ENCODE measurements at regions not wholly inside any gene's neighbourhood (a gene's known extent, or its start where the extent isn't known, plus 50 kb on each side); places are given as distances from the start of the nearest gene placed in this dataset.

DNA sequence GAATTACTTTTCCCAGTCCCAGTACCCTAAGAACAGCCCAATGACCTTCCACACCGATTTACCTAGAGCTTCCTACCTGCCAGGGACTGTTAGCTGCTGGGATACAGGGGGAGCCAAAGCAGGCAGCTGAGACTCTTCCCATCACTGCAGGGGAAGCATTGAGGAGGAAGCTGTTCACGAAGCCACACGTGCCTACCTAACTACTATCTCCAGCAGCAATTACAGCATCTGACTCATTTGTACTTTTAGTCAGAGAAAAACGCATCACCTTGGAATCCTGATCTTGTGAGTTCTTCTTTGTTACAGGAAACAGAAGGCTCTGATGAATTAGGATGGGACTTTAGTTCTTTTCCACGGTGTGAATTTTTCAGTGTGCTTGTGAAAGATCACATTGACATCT is 113.7 kb upstream of the DHX40 start:
- TF ChIP-seq, protein P1, sequence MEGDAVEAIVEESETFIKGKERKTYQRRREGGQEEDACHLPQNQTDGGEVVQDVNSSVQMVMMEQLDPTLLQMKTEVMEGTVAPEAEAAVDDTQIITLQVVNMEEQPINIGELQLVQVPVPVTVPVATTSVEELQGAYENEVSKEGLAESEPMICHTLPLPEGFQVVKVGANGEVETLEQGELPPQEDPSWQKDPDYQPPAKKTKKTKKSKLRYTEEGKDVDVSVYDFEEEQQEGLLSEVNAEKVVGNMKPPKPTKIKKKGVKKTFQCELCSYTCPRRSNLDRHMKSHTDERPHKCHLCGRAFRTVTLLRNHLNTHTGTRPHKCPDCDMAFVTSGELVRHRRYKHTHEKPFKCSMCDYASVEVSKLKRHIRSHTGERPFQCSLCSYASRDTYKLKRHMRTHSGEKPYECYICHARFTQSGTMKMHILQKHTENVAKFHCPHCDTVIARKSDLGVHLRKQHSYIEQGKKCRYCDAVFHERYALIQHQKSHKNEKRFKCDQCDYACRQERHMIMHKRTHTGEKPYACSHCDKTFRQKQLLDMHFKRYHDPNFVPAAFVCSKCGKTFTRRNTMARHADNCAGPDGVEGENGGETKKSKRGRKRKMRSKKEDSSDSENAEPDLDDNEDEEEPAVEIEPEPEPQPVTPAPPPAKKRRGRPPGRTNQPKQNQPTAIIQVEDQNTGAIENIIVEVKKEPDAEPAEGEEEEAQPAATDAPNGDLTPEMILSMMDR (IDR thresholded peaks at IDR 0.05; ENCODE audit: insufficient read depth, low read length, missing control alignments) = no peak
- no peak overlapping the region for H3K4me3 ChIP-seq (ENCODE audit: low read depth, low read length)
- CTCF ChIA-PET = interaction anchor here (1.1 to 4.1 kb wide), 2 partner anchors 10 to 135 kb away, joined by 3 to 32 read pairs; no protein-coding TSS in a partner anchor
- DNase-seq (ENCODE audit: low read depth, low spot score) = no peak
- POLR2A ChIA-PET = interaction anchor here (0.7 kb wide), 1 partner anchor 184 kb away, joined by 3 read pairs; no protein-coding TSS in a partner anchor

DNA sequence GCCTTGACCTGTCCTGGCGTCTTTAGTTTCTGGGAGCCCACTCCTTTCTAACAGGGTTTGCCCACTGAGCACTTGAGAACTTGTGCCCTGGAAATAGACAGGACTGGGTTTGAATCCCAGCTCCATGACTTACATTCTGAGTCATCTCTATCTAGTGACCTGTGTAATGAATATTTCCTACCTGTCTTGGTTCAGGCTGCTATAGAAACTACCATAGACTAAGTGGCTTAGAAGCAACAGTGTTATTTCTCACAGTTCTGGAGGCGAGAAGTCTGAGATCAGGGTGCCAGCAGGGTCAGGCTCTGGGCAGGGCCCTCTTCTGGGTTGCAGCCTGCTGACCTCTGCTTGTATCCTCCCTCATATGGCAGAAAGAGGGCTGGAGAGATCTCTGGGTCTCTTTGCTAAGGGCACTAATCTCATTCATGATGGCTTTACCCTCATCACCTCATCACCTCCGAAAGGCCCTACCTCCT is 110.7 kb upstream of the DHX40 start:
- POLR2A ChIA-PET = no interaction called here
- CTCF ChIA-PET = interaction anchor here (1.4 to 4.1 kb wide), 2 partner anchors 13 to 144 kb away, joined by 6 to 32 read pairs; no protein-coding TSS in a partner anchor
- DNase-seq (ENCODE audit: low read depth, low spot score) = no peak
- no peak overlapping the region for H3K4me3 ChIP-seq (ENCODE audit: low read depth, low read length)
- TF ChIP-seq, protein P1 (IDR thresholded peaks at IDR 0.05; ENCODE audit: insufficient read depth, low read length, missing control alignments) = no peak

DNA sequence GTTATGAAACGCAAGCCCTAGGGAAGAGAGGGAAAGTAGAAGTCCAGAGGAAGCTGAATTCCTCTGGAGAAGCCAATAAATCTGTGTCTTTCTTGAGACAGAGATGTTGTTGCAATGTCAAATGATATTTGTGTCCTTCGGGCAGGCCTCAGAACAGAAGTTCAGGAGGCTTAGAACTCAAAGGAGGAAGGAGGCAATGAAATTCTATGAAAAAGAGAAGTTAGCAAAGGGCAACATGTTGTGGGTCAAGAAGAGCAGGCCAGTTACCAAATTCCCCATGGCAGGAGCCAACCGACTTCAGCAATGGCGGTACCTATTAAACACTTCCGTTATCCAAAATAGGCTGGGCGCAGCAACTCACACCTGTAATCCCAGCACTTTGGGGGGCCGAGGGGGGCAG is 109.0 kb upstream of the DHX40 start:
- no peak for DNase-seq (ENCODE audit: low read depth, low spot score)
- H3K4me3 ChIP-seq (ENCODE audit: low read depth, low read length) = no peak overlapping the region
- POLR2A ChIA-PET = no interaction called here
- CTCF ChIA-PET = interaction anchor here (2.2 kb wide), 1 partner anchor 12 kb away, joined by 7 read pairs; no protein-coding TSS in a partner anchor
- TF ChIP-seq, protein P1 (IDR thresholded peaks at IDR 0.05; ENCODE audit: insufficient read depth, low read length, missing control alignments) = no peak

DNA sequence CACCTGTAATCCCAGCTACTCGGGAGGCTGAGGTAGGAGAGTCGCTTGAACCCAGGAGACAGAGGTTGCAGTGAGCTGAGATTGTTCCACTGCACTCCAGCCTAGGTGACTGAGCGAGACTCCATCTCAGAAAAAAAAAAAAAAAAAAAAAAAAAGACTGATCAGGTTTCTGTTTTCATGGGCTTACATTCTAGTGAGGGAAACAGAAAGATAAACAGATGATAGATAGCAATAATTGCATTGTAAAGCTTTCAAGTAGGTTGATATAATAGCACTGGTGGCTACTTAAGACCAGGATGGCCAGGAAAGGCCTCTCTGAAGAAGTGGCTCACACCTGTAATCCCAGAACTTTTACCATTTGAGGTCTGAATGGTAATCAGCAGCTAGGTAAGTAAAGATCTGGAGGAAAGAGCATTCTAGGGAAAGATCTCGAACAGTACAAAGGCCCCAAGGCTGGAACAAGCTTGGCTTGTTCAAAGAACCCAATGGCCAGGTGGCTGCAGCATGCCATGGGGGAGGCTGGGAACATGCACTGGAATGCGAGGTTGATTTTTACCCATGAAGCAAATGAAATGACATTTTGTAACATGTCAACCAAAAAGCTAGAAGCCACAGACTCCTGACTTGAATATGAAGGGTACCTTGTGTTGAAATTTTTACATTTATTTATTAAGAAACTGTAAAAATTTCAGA is 108.3 kb upstream of the DHX40 start:
- TF ChIP-seq, protein P1 (IDR thresholded peaks at IDR 0.05; ENCODE audit: insufficient read depth, low read length, missing control alignments) = no peak
- CTCF ChIA-PET = interaction anchor here (1.2 to 2.2 kb wide), 3 partner anchors 13 to 66 kb away, joined by 3 to 12 read pairs (median 7); no protein-coding TSS in a partner anchor
- H3K4me3 ChIP-seq (ENCODE audit: low read depth, low read length) = no peak overlapping the region
- POLR2A ChIA-PET = no interaction called here
- no peak for DNase-seq (ENCODE audit: low read depth, low spot score)

DNA sequence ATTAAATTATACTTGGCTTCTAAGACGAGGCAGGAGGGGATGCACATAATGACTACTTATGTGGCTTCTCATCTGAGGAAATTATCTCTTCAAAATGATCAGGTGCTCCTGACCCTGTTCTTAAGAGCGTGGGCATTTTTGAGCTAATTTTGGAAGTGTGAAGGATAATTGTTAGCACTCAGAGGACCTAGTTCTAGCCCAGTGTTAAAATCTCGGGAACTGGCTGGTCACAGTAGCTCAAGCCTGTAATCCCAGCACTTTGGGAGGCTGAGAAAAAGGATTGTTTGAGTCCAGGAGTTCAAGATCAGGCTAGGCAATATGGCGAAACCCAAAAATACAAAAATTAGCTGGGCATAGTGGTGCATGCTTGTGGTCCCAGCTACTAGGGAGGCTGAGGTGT is 103.0 kb upstream of the DHX40 start:
- no peak for DNase-seq (ENCODE audit: low read depth, low spot score)
- TF ChIP-seq, protein P1 (IDR thresholded peaks at IDR 0.05; ENCODE audit: insufficient read depth, low read length, missing control alignments) = no peak
- POLR2A ChIA-PET = no interaction called here
- H3K4me3 ChIP-seq (ENCODE audit: low read depth, low read length) = no peak overlapping the region
- CTCF ChIA-PET = interaction anchor here (1.1 to 1.4 kb wide), 2 partner anchors 20 to 60 kb away, joined by 3 to 9 read pairs; no protein-coding TSS in a partner anchor

DNA sequence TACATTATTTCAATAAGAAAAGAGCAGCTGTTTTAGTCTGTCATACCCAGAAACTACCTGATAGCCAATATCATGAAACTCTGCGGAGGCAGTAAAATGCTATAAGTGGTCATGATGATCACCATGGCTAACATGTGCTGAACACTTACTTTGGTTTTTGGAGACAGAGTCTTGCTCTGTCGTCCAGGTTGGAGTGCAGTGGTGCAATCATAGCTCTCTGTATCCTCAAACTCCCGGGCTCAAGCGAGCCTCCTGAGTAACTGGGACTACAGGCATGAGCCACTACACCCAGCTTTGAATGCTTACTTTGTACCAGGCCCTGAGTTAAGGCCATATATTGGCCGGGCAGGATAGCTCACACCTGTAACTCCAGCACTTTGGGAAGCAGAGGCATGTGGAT is 101.2 kb upstream of the DHX40 start:
- TF ChIP-seq, protein P1 (IDR thresholded peaks at IDR 0.05; ENCODE audit: insufficient read depth, low read length, missing control alignments) = no peak
- CTCF ChIA-PET = interaction anchor here (0.6 to 0.8 kb wide), 2 partner anchors 23 to 573 kb away, joined by 3 read pairs; no protein-coding TSS in a partner anchor
- POLR2A ChIA-PET = no interaction called here
- no peak overlapping the region for H3K4me3 ChIP-seq (ENCODE audit: low read depth, low read length)
- no peak for DNase-seq (ENCODE audit: low read depth, low spot score)

Measured in AG04449 (cell line).